ENCODE measurements at regions not wholly inside any gene's neighbourhood (a gene's known extent, or its start where the extent isn't known, plus 50 kb on each side); places are given as distances from the start of the nearest gene placed in this dataset.
"Not testable (repeated sequence)": the region's sequence is repeated elsewhere in the genome, so short reads cannot be mapped to it uniquely, and the experiment has no call there.

DNA sequence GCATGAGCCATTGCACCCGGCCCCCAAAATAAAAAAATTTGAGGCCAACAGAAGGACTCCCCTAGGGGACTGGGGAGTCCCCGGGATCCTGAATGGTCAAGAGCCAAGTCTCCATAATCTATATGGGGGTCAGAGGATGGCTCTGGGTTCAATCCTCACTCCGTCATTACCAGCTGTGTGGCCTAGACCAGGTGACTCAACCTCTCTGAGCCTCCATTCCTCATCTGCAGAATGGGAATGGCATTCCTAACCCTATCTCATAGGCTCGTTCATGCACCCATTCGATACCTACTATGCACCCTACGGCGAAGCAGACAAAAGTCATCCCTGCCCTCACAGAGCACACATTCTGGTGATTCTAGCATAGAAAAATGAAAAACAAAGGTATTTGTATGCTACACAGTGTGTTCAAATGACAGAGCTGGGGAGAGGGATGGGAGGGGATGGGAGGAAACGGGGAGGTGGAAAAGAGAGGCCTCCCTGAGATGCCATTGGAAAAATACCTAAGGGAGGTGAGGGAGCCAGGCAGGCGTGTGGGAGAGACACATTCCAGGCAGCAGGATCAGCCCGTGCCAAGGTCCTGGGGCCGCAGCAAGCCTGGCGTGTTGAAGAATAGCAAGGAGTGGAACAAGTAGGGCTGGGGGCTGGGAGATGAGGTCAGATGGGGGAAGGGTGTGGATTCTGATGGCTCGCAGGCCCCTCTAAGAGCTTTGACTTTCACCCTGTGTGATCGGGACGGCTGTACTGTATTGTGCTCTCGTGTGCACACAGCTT is 71.2 kb downstream of the RMI2 start:
- DNase-seq (ENCODE audit: low read depth): no peak

DNA sequence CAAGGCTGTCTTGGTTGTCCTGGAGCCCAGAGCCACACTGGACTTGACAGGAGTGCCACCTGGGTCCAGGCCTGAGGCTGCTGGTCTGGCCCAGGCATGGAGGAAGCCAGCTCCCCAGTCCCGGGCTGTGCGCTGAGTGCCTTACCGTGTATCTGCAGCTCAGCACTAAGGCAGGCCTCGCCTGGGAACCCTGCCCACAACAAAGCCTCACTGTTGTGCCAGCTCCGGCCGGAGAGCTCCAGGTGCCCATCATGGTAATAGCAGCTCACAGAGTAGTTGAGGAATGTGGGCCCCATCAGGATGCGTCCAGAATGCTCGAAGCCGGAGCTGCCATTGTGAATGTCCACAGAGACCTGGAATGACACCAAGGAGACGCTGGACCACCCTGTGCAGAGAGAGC is 72.2 kb downstream of the RMI2 start:
- DNase-seq (ENCODE audit: low read depth): no peak

DNA sequence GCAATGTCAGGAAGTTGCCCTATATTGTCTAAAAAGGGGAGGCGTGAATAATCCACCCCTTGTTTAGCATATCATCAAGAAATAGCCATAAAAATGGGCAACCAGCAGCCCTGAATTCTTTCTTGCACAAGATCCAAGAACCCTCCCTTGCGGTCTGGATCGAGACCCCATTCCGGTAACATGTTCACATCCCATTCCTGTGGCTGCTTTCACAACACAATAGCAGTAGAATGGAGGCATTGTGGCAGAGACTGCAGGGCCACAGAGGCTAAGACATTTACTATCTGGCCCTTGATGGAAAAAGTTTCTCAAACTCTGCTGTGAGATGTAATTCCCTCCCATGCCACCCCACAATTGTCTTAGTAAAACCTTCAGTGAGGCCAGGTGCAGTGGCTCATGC is 73.2 kb downstream of the RMI2 start:
- DNase-seq (ENCODE audit: low read depth): no peak

DNA sequence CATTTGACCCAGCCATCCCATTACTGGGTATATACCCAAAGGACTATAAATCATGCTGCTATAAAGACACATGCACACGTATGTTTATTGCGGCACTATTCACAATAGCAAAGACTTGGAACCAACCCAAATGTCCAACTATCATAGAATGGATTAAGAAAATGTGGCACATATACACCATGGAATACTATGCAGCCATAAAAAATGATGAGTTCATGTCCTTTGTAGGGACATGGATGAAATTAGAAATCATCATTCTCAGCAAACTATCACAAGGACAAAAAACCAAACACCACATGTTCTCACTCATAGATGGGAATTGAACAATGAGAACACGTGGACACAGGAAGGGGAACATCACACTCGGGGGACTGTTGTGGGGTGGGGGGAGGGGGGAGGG is 74.8 kb downstream of the RMI2 start:
- not testable (repeated sequence) for DNase-seq (ENCODE audit: low read depth)

DNA sequence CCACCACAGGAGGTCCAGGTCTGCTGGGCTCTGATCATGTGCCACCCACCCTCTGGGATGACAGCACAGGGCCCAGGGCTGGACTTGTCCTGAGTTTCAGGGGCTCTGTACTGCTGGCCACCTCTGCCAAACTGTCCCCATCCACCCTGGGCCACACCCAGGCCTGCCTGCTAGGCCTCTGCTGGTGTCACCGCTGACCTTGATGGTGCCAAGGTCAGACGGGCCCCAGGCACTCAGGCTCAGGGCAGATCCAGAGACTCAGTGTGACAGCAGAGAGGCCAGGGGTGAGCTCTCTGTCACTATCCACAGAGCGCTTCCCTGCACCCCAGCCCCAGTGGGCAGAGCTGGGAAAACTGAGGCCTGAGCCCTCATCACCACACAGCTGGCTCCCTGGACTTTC is 75.6 kb downstream of the RMI2 start:
- no peak for DNase-seq (ENCODE audit: low read depth)

DNA sequence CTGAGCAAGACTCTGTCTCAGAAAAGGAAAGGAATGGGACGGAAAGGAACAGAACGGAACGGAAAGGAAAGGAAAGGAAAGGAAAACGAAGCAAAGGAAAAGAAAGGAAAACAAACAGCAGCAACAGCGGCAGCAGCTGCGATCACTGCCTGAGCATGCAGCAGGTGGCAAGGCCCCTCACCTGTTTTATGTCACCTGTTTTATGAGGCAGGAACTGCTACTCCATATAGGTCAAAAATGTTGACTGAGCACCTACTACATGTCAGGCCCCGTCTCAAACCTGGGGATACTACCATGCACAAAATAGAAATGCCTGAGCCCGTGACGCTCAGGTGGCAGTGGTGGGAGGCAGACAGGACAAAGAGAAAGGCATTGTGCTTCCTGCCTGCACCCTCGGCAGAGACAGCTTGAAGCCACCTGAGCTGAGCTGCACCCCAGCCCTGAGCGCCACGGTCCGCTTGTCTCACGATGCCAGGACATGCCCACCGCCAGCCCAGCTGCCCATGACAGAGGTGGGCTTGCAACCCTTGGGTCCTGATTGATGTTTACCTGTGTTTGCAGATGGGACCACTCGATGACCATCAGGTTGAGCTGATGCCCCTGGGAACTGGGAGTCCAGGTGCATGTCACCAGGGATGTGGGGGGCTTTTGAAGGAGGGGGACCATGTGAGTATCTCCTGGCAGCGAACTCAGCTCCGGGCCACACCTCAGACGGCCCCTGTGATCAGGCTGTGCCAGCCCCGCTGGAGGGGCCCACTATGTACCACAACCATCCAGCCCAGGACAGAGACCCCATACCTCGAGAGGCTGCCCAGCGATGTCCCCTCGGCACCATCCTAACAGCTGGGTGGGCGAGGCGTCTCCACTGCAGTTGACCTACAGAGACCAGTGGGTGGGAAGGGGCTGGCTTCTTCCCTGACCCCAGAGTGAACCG is 77.4 kb downstream of the RMI2 start:
- DNase-seq (ENCODE audit: low read depth): no peak

DNA sequence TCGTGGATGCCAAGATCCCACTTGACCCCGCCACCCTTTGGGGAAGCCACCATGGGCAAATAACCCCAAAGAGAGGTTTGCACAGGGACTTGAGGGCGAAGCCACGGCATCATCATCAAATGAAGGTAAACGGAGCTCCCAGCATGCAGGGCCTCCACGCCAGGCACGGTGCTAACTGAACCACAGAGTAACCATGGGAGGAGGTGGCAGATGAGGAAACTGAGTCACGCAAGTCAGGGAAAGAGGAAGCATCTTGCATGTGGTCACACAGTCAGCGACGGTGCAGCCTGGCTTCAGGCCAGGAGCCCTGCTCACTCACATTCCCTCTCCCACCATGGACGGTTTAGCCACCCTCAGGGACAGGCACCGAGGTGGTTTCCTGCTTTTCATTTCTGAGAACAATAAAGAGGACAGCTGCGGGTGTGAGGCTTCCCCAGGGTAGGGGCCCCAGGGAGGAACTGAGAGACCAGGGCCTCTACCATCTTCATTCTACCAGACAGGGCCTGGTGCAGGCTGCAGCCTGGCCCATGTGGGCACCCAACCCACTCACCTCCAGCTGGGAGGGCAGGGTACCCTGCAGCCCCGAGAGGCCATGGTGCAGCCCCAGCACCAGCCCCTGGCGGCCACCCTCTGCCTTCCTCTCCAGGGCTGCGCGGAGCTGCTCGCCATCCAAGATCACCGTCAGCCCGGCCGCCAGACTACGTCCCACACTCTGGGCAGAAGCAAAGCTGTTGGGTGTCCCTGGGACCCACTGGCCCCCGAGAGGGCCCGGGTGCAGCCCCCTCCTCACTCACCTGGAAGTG is 78.3 kb downstream of the RMI2 start:
- no peak for DNase-seq (ENCODE audit: low read depth)

DNA sequence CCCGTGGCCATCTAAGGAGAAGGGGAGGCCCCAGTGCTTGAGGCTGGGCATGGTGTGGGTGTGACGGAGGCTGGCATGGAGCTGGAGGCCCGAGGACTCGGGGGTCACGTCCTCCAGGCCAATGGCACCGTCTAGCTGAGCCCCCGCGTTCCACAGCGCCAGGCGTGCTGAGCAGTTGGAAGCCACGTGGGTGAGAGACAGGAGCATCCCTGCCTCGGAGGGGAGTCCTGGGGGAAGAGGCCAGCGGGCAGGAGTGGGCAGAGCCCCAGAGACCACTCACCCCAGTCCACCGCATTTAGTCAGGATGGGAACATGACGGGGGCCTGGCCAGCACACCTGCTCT is 78.8 kb downstream of the RMI2 start:
- DNase-seq (ENCODE audit: low read depth): no peak

DNA sequence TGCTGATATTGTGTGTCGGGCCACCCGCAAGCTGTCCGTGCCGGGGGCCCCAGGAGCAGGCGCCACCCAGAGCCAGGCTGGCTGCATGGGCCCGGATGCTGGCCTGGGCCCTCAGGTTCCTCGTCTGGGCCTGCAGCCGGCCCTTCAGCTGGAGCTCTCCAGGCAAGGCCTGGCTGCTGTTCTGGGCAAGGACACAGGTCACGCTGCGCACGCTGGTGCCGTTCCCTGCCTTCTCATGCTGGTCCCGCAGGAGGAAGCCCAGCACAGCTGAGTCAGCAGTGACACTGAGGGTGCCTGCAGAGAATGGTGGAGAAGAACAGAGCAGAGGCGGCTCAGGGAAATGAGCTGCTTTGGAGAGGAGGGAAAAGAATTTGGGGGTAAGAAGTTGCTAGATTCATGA is 79.9 kb downstream of the RMI2 start:
- no peak for DNase-seq (ENCODE audit: low read depth)

DNA sequence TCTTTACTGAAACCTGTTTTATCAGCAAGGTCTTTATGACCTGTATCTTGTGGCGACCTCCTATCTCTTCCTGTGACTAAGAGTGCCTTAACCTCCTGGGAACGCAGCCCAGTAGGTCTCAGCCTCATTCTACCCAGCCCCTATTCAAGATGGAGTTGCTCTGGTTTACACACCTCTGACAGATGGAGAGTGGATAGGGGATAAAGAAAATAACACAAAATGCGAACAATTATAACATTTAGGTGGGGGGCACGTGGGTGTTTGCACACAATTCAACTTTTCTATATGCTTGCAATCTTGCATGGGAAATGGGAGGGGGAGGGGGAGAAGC is 83.3 kb downstream of the RMI2 start:
- DNase-seq (ENCODE audit: low read depth): no peak

DNA sequence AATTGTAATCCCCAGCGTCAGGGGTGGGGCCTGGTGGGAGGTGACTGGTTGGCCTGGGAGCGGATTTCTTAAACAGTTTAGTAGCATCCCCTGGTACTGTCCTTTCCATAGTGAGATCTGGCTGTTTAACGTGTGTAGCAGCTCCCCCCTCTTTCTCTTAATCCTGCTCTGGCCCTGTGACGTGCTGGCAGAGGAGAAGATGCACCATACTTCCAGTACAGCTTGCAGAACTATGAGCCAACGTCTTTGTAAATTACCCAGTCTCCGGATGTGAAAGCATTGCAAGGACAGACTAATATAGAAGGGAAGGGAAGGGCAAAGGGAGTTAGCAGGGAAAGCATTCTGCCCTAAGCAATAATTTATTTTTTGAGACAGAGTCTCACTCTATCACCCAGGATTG is 83.9 kb downstream of the RMI2 start:
- no peak for DNase-seq (ENCODE audit: low read depth)

DNA sequence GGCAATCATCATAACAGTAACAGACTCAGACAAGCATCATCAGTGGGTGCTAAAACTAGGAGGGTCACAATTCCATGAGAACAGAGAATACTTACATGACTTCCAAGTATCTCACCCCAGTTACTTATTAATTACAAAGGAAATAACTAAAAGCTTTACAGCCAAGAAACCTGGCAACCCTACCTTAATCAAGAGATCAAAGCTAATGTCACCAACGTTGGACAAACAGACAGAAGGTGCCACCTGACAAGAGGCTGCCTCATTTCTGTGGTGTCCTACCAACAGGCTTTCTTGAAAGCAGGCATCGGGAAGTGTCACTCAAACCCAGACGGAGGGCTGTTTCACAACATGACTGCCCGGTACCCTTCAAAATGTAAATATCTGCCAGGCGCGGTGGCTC is 84.6 kb downstream of the RMI2 start:
- no peak for DNase-seq (ENCODE audit: low read depth)

DNA sequence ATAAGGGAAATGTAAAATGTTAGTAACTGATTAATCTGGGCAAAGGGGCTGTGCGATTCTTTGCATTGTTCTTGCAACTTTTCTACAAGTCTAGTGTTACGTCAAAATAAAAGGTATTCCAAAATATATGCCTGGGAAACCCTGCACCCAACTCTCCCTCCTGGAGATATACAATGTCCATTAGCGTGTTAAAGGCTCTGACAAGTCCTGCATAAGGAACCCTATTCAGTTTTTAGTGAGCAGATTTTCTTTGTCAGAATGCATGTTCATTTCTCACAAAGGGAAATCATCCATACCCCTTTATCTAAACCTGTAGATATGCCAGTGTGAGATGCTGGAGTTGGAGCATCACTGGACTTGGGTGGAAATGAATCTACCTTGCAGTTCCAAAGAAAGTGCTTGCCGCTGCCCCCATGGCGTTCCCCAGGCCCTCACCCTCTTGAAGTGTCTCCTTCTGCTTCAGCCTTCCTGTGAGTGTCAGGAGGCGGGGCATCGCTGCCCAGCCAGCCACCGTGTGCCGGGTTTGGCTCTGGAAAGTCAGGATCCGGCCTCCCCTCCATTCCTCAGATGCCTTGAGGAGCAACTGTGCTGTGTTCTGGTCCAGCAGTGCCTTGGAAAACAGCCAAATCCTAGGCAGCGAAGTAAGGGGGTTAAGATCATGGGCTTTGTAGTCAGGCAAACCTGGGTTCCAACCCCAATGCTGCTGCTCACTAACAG is 85.5 kb downstream of the RMI2 start:
- no peak for DNase-seq (ENCODE audit: low read depth)

DNA sequence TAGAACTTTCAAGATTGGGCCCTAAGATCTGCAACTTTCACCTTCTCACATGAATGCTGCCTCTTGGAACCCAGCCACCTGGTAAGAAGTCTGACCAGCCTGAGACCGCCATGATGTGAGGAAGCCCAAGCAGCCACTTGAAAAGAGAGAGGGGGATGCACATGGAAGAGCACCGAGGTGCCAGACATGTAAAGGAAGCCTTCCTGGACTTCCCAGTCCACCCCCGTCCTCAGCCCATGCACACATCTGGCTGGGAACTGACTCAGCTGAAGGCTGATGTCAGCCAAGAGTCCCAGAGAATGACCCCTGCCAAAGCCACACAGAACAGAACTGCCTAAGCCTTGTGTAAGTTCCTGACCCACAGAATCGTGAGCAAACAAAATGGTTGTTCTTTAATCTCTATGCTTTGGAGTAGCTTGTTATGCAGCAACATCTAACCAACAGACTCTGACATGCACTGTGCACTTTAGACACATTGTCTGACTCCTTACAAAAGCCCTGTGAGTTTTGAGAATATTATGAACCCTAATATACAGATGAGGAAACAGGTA is 86.7 kb downstream of the RMI2 start:
- DNase-seq (ENCODE audit: low read depth): no peak

DNA sequence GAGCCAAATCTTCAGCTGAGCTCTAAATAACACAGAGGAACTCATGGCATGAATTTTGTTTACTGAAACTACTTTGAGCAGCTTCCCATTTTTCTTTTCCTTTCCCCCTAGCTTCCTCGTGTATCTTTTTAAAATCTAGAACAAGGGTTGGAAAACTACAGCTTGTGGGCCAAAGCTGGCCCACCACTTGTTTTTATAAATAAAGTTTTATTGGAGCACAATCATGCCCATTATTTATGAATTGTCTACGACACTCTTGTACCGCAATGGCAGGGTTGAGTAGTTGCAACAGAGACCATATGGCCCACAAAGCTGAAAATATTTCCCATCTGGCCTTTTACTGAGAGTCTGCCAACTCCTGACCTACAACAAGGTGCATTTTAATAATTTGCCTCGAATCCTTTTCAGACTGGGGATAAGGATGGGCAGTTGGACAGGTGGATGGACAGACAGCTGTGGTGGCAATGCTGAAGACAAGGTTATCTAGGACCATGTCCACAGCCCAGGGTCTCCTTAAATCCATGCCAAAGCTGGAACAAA is 87.7 kb downstream of the RMI2 start:
- no peak for DNase-seq (ENCODE audit: low read depth)

DNA sequence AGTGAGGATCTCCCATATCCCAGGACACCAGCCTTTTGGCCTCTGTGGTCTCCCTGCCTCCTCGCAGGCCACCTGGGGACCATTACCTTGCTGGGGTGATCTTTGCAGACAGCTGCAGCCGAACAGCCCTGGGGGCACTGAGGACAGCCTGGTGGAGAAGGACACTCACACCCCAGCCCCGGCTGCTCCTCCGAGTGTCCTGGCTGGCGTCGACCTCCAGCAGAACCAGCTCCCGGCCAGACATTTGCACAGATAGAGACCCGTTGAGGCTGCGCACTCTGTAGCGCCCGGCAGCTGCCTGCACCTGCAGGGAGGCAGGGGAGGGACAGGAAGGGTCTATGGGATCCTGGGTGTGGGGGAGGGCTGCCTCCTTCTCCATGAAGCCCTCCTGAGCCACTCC is 90.3 kb downstream of the RMI2 start:
- no peak for DNase-seq (ENCODE audit: low read depth)

DNA sequence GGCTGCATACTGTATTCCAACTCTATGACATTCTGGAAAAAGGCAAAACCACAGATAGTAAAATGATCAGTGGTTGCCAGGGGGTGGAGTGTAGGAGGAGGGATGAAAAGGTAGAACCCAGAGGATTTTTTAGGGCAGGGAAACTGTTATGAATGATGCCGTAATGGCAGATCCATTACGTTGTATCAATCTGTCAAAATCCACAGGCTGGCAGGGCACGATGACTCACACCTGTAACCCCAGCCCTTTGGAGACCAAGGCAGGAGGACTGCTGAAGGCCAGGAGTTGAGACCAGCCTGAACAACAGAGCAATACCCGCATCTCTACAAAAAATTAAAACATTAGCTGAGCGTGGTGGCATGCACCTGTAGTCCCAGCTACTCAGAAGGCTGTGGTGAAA is 91.8 kb downstream of the RMI2 start:
- DNase-seq (ENCODE audit: low read depth): no peak

DNA sequence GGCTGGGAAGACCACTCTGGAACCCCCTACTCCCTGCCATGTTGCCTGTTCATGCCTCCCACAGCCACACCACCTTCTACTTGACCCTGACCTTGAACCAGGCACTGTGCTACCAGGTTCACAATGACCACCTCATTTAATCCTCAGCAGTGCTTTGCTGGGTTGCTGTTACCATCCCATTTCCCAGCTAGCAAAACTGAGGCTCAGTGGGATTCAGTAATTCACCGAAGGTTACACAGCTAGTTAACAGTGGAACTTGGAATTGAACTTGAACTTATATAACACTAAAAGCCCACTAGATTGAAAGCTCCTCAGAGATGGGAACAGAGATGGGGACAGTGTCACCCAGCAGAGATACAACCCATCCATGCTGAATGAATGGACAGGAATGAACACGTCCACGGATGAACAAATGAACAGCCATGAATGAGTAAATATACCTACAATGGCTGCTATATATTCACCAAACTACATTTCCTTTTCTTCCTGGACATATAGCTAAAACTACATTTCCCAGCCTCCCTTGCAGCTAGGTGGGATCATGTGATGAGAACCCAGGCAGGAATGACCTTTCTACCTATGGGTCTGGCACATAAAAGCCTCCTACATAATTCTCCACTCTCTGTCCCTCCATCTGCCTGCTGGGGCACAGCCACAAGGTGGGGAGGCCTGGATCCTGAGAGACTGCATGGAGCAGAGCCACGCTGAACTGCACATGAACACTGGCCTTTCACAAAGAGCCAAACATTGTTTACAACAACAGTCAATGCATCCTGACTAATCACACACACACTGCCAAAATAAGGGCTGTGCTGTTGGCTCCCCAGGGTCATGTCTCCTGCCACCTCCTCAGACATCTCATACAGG is 94.8 kb downstream of the RMI2 start:
- DNase-seq (ENCODE audit: low read depth): no peak

DNA sequence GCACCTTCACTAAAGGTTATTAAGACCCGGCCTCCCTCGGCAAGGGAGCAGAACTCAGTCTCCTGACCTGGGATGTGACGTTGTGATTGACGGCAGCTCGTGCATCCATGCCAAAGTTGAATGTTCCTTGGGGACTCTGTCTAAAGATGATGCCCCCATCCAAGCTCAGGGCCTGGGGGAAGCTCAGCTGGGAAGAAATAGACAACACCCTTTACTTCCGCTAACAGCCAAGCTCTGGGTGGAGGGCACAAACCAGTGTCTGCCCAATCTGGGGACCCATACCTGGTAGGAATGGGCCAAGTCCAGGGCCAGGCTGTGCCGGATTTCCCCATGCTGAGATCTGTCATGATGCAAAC is 95.4 kb downstream of the RMI2 start:
- no peak for DNase-seq (ENCODE audit: low read depth)

DNA sequence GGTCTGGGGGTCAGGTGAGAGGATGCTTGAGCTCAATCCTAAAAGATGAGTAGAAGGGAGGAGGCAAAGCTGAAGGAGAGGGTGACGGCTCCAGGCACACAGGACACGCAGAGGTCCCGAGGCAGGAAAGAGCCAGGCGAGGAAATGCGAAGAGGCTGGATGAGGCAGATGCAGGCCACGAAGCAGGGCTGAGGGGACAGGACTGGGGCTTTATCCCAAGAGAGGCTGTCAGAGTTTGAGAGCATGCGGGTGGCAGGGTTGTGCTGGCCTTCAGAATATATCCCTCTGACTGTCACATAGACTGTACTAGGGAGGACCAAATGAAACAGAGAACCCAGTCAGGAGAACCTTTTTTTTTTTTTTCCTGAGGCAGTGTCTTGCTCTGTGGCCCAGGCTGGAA is 100.2 kb downstream of the RMI2 start:
- no peak for DNase-seq (ENCODE audit: low read depth)
